Endothelial cell of umbilical vein (primary cell): ENCODE measurements at regions not wholly inside any gene's neighbourhood (a gene's known extent, or its start where the extent isn't known, plus 50 kb on each side); places are given as distances from the start of the nearest gene placed in this dataset.

ENCODE experiments used
- BruUV-seq: library from RNA; stranded (reverse); fragments of 400-500 nt; replicated peaks from 2 replicates; lab custom pipeline; 2021; lab: Mats Ljungman, UMichigan
- CTCF ChIA-PET: fragments of 300-600, 350-600 bp; sonication (Branson Sonifier 250); formaldehyde crosslinking; loops from one replicate; lab custom pipeline; 2021; ENCODE audit warnings: antibody characterized with exemption, inconsistent platforms; lab: Charles Lee
- POLR2A ChIA-PET: fragments of 300-600, 350-600 bp; sonication (Branson Sonifier 250); formaldehyde crosslinking; loops from one replicate; lab custom pipeline; 2021; ENCODE audit warnings: antibody characterized with exemption, inconsistent platforms; lab: Charles Lee
- DNase-seq: peaks from one replicate; pipeline ENCODE4 v3.0.0-alpha.2; 2011; ENCODE audit warnings: low read depth, low spot score
- FAIRE-seq: peaks from 2 replicates; lab custom pipeline; 2011; peaks lifted over from hg19 to GRCh38; lab: Jason Lieb, UNC
- H2AFZ ChIP-seq: 2 replicates; pipeline ENCODE4 v1.6.0; 2012; ENCODE audit warnings: low read depth, low read length, control low read depth, inconsistent platforms
- H3K27ac ChIP-seq: 2 replicates; pipeline ENCODE4 v1.5.1; 2011; ENCODE audit warnings: low read depth, mild to moderate bottlenecking, control low read depth, low read length, moderate library complexity; ENCODE audit not compliant: insufficient read depth
- H3K27me3 ChIP-seq, 2 experiments: 2 replicates each; pipeline versions ENCODE4 v1.6.0 to v1.6.1; 2011; ENCODE audit warnings: low read length in 2 of 2, mixed read lengths in 1 of 2; ENCODE audit not compliant: control insufficient read depth in 2 of 2, insufficient read depth in 2 of 2
- H3K36me3 ChIP-seq, 2 experiments: 2 replicates in 1 of 2; 3 replicates in 1 of 2; pipeline ENCODE4 v1.5.1; 2011; ENCODE audit warnings: low read length in 2 of 2, mild to moderate bottlenecking in 1 of 2, moderate library complexity in 1 of 2; ENCODE audit not compliant: control insufficient read depth in 2 of 2, insufficient read depth in 2 of 2; ENCODE audit errors: extremely low read depth in 1 of 2
- H3K4me1 ChIP-seq: 3 replicates; pipeline ENCODE4 v1.5.1; 2011; ENCODE audit warnings: mild to moderate bottlenecking, low read length; ENCODE audit not compliant: control insufficient read depth, insufficient read depth; ENCODE audit errors: extremely low read depth
- H3K4me2 ChIP-seq: 2 replicates; pipeline ENCODE4 v1.6.1; 2011; ENCODE audit warnings: low read length, control low read depth, mixed read lengths; ENCODE audit not compliant: insufficient read depth
- H3K4me3 ChIP-seq, 3 experiments: fragments of 200-600 bp in 1 of 3; sonication (generic), shearing (Covaris generic) in 1 of 3; replicated peaks in 1 of 3; 2 replicates each; pipeline ENCODE4 v1.5.1; 2011 to 2016; ENCODE audit warnings: control low read depth in 3 of 3, low read length in 3 of 3, mild to moderate bottlenecking in 2 of 3, inconsistent platforms in 1 of 3, low read depth in 1 of 3, moderate library complexity in 1 of 3; ENCODE audit not compliant: insufficient read depth in 1 of 3
- H3K79me2 ChIP-seq: 2 replicates; pipeline ENCODE4 v1.6.0; 2012; ENCODE audit warnings: low read length, inconsistent platforms; ENCODE audit not compliant: control insufficient read depth, insufficient read depth
- H3K9ac ChIP-seq: replicated peaks from 2 replicates; pipeline ENCODE3; 2011; ENCODE audit warnings: low read length, control low read depth; ENCODE audit not compliant: insufficient read depth; ENCODE audit errors: extremely low read depth
- H3K9me1 ChIP-seq: replicated peaks from 3 replicates; pipeline ENCODE4 v1.6.0; 2011; ENCODE audit warnings: mild to moderate bottlenecking, low read length; ENCODE audit not compliant: control insufficient read depth, insufficient read depth; ENCODE audit errors: extremely low read depth
- H3K9me3 ChIP-seq: replicated peaks from 2 replicates; pipeline ENCODE4 v1.5.1; 2012; ENCODE audit warnings: low read length, inconsistent platforms; ENCODE audit not compliant: control insufficient read depth, insufficient read depth
- H4K20me1 ChIP-seq: replicated peaks from 2 replicates; pipeline ENCODE3; 2011; ENCODE audit warnings: mild to moderate bottlenecking, low read length; ENCODE audit not compliant: control insufficient read depth, insufficient read depth; ENCODE audit errors: extremely low read depth
- CTCF ChIP-seq, 2 donors: IDR thresholded peaks; 1 replicate in 1 of 2; 2 replicates in 1 of 2; pipeline ENCODE4 v1.5.1; 2011; ENCODE audit warnings: low read length in 2 of 2, mild to moderate bottlenecking in 2 of 2, moderate library complexity in 2 of 2, control low read depth in 1 of 2, inconsistent platforms in 1 of 2, low read depth in 1 of 2; ENCODE audit not compliant: insufficient read depth in 1 of 2; ENCODE audit errors: extremely low read depth in 1 of 2
- EZH2 ChIP-seq: IDR thresholded peaks from 2 replicates; pipeline ENCODE4 v1.6.1; 2012; ENCODE audit warnings: borderline replicate concordance, low read depth, mild to moderate bottlenecking, moderate library complexity, low read length, inconsistent platforms; ENCODE audit not compliant: severe bottlenecking
- FOS ChIP-seq: IDR thresholded peaks from 2 replicates; pipeline ENCODE4 v1.6.1; 2011; ENCODE audit warnings: mild to moderate bottlenecking, low read length, moderate library complexity, borderline replicate concordance; ENCODE audit not compliant: insufficient read depth
- GATA2 ChIP-seq: IDR thresholded peaks from 2 replicates; pipeline ENCODE4 v1.7.0; 2011; ENCODE audit warnings: low read depth, mild to moderate bottlenecking, moderate library complexity, mixed read lengths, low read length; ENCODE audit not compliant: insufficient read length, insufficient read depth
- MAX ChIP-seq: IDR thresholded peaks from 2 replicates; pipeline ENCODE4 v1.6.1; 2011; ENCODE audit not compliant: insufficient read depth, insufficient read length
- MYC ChIP-seq: IDR thresholded peaks from one replicate; pipeline ENCODE4 v1.6.1; 2011; ENCODE audit warnings: mild to moderate bottlenecking, low read depth, low read length
- POLR2A ChIP-seq: IDR thresholded peaks from 2 replicates; pipeline ENCODE4 v1.6.1; 2012; ENCODE audit warnings: low read depth, mild to moderate bottlenecking, control low read depth, low read length
- POLR2AphosphoS5 ChIP-seq: IDR thresholded peaks from 2 replicates; pipeline ENCODE4 v1.6.1; 2012; ENCODE audit warnings: low read depth, mild to moderate bottlenecking, control low read depth, low read length, moderate library complexity; ENCODE audit not compliant: insufficient read depth
- dilution Hi-C: fragments of 300-500 bp; cut with MboI; formaldehyde crosslinking; loops from one replicate; pipeline ENCODE4 v1.15.0; 2019; ENCODE audit warnings: low sequenced_read_pairs; ENCODE audit not compliant: extremely low pct_ligation_motif_present
- intact Hi-C: fragments of 100-400 bp; cut with micrococcal nuclease; formaldehyde crosslinking; loops from one replicate; pipeline ENCODE4 v1.10.0; 2022

- no TSS peak for BruUV-seq
- H3K9me3 ChIP-seq = no peaks in the 10 kb centered on the region
- POLR2A ChIA-PET = no interaction called here
- H3K27ac ChIP-seq = no peak overlapping the region
- intact Hi-C loops = no loop called here
- H3K4me2 ChIP-seq = no peak overlapping the region
- no peak for FAIRE-seq
- dilution Hi-C loops = no loop called here
- no peak overlapping the region for H3K4me3 ChIP-seq
- no peaks in the 10 kb centered on the region for H4K20me1 ChIP-seq
- H3K36me3 ChIP-seq = no peaks in the 10 kb centered on the region
- TF ChIP-seq FOS (no peak), MAX (no peak), EZH2 (no peak), GATA2 (no peak), MYC (no peak)
- DNase-seq = no peak
- no peaks in the 10 kb centered on the region for H3K27me3 ChIP-seq
- no peaks in the 10 kb centered on the region for H3K9me1 ChIP-seq
- H3K9ac ChIP-seq = no peak overlapping the region
- peaks cover 42% of the 10 kb centered on the region for H3K4me1 ChIP-seq
- H2AFZ ChIP-seq = no peak overlapping the region
- H3K79me2 ChIP-seq = no peaks in the 10 kb centered on the region
- CTCF ChIA-PET = no interaction called here
Measured at GRCh38 chr13:39866722-39867121, 211.3 kb downstream of the COG6 start.

- H3K27me3 ChIP-seq = no peaks in the 10 kb centered on the region
- H3K9ac ChIP-seq = no peak overlapping the region
- H3K27ac ChIP-seq = no peak overlapping the region
- ChIA-PET POLR2A (no interaction called here), CTCF (no interaction called here)
- H3K79me2 ChIP-seq = no peaks in the 10 kb centered on the region
- TF ChIP-seq CTCF (IDR thresholded peaks at IDR 0.05; ENCODE audit: extremely low read depth in 1 of 2, insufficient read depth in 1 of 2, low read depth in 1 of 2, low read length in 2 of 2) = no peak
- TF ChIP-seq POLR2AphosphoS5 = no peak
- no peak for TF ChIP-seq GATA2
- TF ChIP-seq POLR2A = no peak
- peaks cover 34% of the 10 kb centered on the region for H3K4me1 ChIP-seq
- no peaks in the 10 kb centered on the region for H3K9me3 ChIP-seq
- H4K20me1 ChIP-seq = no peaks in the 10 kb centered on the region
- H3K4me2 ChIP-seq = no peak overlapping the region
- intact Hi-C loops = no loop called here
- no peak overlapping the region for H2AFZ ChIP-seq
- FAIRE-seq = no peak
- dilution Hi-C loops = no loop called here
- no peak for DNase-seq
- H3K36me3 ChIP-seq = no peaks in the 10 kb centered on the region
- no peaks in the 10 kb centered on the region for H3K9me1 ChIP-seq
- no TSS peak for BruUV-seq
- H3K4me3 ChIP-seq = no peak overlapping the region
Measured at GRCh38 chr13:39867807-39868206, 212.3 kb downstream of the COG6 start.
